Right renal pelvis (tissue), 4 donors: ENCODE measurements at regions not wholly inside any gene's neighbourhood (a gene's known extent, or its start where the extent isn't known, plus 50 kb on each side); places are given as distances from the start of the nearest gene placed in this dataset.

Source experiments
- DNase-seq, 4 donors: peaks; one replicate each; pipeline ENCODE4 v3.0.0-alpha.2; 2013; ENCODE audit warnings: low read depth in 4 of 4, low spot score in 3 of 4, missing footprints in 1 of 4

DNA sequence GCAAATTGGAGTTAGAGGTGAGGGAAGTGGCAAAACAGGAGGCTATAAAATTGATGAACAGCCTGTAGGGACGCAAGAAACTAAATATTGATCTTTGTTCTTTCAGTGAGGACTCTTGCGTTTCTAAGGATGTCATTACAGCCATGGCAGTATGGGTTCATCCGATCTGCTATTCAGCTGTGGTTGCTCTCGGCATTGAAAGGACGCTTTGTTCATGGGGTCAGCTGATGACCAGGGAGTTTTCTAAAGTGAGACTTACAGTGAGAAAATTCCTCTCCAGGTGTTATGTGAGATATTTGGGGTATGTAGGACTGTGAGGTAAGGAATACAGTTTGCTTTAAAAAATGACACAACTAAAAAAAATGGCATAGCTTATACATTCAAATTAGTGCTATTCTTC, 52.7 kb upstream of the PELI1 start:
- no peak for DNase-seq

DNA sequence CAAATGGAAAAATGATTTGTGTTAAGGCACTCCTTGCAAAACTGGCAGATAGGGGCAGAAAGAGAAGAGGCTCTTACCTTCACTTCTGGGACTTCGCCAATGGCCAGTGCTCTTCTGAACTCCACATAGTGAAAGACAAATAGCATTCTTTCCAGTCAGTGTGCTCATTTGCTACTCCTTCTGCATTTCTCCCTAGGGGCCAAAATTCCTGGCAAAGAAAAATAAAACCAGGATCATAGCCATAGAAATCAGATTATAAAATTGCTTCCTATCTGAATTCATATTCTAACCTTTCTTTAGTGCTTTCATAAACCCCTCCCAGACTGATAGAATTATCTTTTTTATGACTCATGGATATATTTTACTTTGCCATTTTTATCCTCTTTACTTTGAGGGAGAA, 56.9 kb upstream of the PELI1 start:
- DNase-seq, result no peak

DNA sequence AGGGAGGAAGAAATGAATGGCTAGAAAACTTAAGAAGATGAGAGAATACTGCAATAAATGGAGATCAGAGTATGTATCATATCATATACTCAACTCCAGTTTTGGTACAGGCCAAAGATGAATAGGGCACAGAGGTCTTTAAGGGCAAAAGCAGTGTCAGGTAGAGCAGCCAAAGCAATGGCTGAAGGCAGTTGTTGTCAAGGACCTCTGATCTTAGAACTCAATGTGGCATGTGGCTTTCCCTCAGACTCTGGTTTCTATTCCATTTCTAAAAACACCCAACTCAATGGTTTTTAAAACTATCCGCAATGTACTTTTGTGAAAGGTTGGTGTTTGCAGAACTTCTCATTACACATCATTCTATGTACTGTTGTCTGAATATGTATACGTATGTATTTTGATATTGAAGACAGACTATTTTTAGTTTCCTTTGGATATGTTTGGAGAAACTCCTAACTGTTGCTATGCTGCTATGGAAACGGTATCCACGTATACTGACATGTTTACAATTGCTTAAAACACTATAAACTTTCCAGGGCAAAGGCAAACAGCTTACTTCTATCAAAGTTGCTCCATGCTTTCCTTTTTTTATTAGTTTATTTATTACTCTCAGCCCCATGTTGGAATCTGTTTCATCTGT, 58.1 kb upstream of the PELI1 start:
- peak; percentile 65 to 80 (median 76) for DNase-seq

DNA sequence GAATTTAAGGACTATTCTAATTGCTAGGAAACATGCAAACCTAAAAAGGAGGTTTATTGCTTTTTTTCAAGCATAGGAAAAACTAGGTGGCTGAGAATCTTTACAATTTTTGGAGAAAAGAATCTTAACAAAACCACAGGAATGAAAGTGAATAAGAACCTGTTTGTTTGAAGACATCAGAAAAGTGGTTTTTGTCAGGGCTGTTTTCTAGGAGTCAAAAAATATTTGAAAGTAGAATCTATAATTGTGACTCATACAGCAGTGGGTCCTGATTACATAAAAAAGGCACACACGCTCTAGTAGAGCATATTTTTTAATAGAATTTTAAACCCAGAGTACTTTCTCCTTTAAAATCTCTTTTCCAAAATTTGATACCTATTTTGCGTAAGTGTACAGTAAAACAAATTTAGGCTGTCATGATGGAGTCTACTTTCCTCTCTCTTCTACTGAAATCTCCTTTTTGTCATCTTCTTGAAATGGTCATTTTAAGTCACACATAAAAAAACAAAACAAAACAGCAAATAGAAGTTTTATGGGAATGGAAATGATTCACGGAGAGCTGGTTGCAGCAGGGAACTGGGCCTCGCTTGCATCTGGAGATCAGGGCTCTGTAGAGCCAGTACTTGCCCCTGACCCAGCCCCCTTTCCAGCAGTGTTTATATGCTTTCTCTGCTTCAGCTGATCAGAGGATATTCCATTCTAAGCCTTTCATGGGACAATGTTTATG, 59.1 kb upstream of the PELI1 start:
- DNase-seq, result peak in 2 of 4 donors; percentile 49 to 59

DNA sequence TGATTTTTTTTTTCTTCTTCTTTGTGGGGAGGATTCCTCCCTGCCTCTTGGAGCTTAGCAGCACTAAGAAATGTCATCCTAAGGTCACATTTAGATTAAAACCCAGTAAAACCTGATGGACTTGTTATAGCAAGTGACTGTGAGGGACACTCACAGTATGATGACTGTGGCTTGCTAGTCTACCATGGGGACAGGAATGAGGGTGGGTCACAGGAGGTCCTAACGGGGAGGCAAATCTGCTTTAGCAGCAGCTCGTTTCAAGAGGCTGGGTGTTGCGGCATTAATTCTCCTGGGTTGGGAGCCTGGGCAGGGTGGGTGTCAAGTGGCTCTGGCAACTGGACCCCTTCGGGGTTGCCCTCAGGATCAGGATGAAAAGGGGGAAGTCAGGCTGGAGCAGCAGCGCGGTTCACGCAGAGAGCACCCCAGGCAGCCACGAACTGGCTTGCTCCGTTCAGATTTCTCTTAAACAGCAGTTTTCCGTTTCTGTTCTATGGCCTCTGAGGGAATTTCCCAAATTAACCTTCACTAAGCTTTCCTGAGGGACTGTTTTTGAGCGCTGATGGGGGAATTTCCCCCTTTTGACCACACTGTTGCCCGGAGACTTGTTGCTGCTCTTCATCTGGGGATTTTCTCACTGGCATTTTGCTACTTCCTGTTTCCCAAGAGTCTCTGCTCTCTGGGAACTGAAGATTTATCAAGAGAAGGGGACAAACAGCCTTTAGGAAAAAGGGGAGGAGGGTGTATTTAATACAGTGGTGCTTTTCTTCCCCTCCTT, 59.8 kb upstream of the PELI1 start:
- DNase-seq, result peak in 2 of 4 donors; percentile 20 to 44

DNA sequence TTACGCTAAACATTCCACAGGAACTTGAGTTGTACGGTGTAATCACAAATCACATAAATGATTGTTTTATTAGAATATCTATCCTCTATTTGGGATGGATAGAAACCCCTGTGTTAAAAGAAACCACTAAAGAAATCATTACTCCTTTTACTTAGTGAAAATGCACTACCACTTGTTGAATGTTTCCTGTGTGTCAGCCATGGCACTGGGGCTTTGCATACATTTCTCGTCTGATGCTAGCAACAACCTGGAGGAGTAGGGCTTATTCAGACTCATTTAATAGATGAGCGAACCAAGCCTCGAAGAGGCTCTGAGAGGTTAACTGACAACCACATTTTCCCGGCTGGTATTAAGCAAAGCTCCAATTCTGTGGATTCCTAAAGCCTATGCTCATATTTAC, 60.5 kb upstream of the PELI1 start:
- DNase-seq, result peak in 1 of 4 donors; percentile 12

DNA sequence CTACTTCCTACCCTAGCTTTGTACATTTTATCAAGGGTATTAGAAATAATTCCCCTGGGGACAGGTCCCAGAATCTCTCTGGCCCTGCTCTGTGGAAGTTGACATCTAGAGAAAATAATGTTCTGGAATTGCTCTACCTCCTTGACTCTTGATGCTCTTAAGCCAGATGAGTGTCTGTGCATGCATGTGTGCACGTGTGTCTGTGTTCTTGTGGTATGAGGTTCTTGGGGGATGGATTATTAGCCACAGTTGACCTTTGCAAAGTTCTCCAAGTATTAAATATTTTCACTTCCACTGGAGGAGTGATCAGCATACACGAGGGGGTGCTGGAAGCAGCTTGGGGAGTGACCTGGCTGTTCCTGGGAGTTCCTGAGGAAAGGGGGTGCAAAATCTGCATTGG, 61.2 kb upstream of the PELI1 start:
- DNase-seq, result no peak

DNA sequence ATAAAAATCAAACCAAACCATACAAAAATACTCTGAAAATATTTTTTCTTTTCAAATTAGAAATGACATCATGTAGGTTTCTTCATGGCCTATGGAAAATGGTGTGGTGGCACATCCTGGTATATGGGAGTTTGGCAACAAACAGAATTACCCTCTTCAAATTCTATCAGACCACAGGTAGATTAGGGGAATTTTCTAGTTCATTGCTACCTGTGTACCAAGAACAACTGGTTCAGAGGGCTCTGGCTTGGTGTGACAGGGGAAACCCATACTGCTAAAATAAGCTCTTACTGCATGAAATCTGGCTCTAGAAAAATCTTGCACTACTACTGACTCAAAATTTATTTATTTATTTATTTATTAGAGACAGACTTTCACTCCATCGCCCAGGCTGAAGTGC, 63.4 kb upstream of the PELI1 start:
- DNase-seq, result no peak

DNA sequence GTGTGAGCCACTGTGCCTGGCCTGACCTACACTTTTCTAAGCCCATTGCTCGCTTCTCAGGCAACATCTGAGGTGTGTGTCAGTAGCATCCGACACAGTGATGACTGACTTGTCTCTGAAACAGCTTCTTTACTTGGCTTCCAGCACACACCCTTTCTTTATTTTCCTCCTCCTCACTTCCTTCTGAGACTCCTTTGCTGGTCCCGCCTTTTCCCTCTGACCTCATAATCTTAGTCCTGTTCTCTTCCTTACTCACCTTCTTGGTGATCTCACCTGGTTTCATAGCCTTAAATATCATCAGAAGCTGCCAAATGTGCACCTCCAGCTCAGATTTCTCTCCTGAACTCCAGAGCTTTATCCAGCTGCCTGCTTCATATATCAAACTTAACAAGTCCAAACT, 66.6 kb upstream of the PELI1 start:
- DNase-seq, result no peak

DNA sequence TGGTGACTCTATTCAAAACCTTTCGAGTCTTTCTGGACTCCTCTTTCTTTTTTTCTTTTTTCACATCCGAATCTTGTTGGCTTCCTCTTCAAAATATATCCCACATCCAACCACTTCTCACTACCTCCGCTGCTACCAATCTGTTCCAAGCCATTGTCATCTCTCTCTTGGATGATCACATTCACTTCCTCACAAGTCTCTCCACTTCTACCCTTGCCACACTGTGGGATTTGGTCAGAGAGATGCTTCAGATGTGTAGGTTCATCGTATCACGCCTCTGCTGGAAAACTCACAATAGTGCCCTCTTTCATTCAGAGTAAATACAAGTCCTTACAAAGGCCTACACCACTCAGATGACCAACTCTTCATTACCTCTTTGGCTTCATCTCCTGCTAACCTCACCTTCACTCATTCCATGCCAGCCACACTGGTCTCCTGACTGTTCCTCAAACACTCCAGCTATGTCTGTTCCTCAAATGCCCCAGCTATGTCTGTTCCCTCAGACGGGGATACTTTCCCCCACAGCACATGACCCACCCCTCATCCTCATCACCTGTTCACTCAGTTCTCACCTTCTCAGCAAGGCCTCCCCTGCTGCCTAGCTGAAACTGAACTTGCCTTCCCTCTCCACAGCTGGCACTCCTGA, 67.2 kb upstream of the PELI1 start:
- DNase-seq, result no peak

DNA sequence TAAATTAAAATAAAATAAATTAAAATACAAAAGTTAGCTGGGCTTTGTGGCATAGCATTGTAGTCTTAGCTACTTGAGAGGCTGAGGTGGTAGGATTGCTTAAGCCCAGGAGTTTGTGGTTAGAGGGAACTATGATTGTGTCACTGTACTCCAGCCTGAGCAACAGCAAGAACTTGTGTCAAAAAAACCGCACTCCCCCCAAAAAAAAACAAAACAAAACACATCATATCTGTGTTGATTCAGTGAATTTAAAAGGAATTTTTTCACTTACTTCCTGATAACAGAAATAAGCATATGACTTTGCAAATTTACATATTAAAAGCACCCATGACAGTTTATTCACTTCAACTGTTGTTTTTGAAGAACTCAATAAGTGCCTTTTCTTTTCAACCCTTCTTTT, 68.1 kb upstream of the PELI1 start:
- DNase-seq, result no peak

DNA sequence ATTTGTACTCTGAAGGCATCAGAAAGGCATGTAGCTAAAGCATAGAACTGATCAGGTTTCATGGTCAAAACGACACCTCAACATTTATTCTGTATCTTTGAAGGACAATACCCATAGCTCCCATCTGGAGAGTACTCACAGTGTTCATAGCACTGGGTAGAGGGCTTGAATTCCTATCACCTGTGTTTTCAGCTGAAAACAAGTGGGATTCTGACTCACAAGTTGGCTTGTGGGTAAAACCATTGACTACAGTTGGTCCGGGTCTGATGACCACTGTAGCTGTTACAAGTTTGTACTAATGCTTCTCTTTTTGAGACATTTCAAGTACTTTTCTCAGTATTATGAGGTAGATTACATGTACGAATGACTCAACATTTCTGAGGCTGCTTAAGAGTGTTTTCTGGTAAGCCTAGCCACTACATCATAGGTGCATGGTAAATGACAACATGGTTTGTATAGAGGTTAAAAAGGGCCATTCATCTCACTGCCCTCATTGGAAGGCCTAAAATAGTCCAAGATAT, 68.6 kb upstream of the PELI1 start:
- DNase-seq, result no peak

DNA sequence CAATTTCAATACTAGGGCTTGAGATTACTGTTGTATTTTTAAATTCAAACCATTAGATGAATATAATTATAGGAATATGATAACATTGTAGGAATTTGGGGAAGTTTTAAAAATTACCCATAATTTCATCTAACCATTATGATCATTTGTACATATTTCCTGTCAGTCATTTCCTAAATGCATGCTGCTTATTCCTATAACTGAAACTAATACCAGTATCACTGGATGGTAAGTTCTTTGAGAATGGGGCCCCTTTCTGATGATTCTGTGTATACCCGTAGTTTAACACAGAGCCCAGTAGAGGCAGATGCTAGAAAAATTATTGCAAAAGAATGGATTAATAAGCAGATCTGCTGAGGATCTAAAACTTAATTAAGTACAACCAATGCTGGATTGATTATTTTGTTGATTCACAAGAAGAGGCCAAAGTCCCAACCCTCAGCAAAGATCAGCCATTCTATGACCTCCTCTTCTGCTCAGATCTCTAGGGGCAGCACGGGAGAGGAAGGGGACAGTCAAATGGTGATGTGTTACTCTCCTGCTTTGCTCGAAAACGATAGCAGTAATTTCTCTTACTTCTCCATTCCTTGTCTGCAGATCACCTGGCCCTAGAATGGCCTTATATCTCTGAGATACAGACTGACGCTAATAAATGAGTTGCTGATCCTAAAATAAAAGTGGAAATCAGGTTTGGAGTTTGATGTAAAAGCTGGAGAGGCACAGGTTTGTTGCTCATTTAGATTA, 69.5 kb upstream of the PELI1 start:
- DNase-seq, result no peak

DNA sequence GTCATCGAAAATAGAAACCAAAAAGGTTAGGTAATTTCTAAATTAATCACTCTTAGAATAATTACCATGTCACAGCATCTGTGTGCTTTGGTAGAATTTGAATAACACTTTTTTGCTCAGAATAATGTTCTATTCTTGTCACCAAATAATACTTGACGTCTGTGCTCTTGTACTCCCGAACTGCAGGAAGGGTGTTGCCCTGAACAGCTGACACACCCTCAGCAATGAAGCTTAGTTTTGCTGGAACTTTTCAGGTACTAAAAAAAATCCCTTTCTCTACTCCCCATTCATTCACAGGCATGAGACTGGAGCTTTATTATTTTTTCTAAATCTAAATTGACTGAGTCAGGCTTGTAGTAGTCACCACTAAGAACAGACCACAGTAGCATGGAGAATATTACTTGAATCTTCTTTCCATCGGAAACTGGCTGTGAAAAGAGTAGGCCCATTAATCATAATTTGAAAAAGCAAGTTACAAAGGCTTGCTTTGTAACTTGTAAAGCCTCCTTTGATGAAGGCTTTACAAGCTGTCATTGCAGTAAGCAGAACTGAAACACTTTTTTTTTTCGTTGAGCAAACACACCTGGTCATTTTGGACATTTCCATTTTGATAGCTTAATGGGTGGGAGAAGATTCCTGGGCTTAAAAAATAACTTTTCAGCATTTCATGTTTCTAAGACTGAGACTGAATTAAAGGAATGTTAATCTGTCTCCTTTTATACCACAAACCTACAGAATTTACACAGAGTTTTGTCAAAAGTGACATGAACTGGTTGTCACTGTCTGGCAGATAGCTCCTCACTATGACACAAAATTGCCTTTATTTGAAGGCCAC, 70.3 kb upstream of the PELI1 start:
- DNase-seq, result peak in 2 of 4 donors; percentile 44 to 47

DNA sequence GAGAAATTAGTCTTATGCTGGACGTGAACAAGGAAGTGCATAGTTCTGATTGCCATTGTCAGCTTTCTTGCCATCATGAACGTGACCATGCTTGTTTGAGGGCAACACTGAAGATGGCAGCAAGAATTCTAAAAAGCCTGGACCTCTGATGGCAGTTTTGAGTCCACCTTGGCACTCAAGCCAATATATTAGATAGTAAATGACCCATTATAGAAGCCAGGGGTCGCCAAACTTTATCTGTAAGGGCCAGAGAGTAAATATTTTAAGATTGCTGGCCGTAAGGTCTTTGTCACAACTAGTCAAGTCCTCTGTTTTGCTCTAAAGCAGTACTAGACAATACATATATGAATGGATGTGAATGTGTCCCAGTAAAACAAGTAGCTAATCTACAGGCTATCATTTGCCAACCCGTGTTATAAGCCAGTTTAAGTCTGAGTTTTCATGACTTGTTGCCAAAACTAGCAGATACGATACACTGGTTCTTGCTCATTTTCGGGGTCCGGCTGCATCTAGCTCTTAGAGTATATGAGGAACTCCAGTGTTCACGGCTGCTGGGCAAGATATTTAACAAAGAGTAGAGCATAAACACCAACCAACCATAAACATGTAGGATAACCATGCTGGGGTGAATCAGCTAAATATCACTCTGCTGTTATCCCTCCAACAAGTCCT, 73.1 kb upstream of the PELI1 start:
- DNase-seq, result no peak

DNA sequence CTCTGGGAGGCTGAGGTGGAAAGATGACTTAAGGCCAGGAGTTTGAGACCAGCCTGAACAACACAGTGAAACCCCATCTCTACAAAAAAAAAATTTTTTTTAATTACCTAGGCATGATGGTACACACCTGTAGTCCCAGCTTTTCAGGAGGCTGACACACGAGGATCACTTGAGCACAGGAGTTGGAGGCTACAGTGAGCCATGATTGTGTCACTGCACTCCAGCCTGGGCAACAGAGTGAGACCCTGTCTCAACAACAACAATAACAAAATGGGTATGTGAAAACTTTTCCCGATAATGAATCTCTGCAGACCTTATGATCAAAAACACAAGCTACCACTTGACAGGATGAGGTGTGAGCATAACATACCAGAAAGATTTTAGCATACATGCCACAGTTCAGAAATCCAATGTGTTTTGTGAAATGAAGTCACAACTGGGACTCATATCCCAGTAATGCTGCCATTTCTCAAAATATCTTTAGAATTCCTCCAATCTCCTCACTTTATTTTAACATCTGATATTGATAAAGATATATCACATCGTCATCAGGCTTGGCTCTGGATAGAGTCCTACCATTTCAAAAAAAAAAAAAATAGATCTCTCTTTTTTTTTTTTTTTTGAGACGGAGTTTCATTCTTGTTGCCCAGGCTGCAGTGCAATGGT, 74.0 kb upstream of the PELI1 start:
- DNase-seq, result no peak

DNA sequence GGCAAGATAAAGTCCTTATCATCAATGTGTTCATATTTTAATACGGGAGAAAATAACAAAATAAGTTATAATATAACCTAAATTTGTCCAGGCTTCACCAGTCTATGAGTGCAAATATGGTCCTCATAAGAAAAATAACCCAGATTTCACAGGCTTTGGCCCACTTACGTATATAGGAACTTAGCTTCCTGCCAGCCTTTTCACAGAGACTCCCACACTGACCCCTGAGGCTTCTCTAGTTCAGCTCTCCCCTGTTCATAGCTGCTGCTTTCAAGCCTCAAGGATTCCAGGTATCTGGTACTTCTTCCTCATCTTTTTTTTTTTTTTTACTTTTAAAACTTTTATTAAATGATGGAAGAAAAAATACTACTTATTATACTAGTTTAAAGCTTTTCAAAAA, 74.9 kb upstream of the PELI1 start:
- DNase-seq, result no peak

DNA sequence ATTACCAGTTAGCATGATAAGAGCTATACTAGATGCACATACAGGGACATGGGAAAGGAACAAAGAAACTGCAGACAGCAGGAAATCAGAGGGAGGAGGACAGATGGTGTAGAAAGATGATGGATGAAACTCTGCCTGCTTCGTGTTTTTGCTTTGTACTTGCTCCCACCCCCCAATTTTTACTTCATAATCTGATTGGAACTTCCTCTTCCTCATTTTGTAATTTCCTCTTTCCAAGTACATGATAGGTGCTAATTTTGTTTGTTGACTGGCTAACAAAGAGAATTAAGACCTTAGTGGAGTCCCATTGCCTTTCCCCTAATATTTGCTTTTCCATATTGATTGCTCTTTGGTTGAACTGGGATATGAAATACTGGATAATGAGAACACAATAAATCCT, 76.0 kb upstream of the PELI1 start:
- no peak for DNase-seq
